ENCODE measurements at regions not wholly inside any gene's neighbourhood (a gene's known extent, or its start where the extent isn't known, plus 50 kb on each side); places are given as distances from the start of the nearest gene placed in this dataset.

- TF ChIP-seq BRCA1 (IDR thresholded peaks at IDR 0.05; ENCODE audit: low read depth, low read length) (no peak), SAP30 (IDR thresholded peaks at IDR 0.05; ENCODE audit: insufficient read depth, insufficient replicate concordance, low read length) (no peak), PHF8 (conservative IDR thresholded peaks at IDR 0.05; ENCODE audit: low read depth, low read length) (no peak)
Observed at GRCh38 chr9:3012842-3013241, 168.9 kb upstream of the PUM3 start.
